A549 (cell line): ENCODE measurements at regions not wholly inside any gene's neighbourhood (a gene's known extent, or its start where the extent isn't known, plus 50 kb on each side); places are given as distances from the start of the nearest gene placed in this dataset.

Source experiments
- EP300 ChIP-seq, 2 experiments: fragments of >200 bp; sonication (Bioruptor Twin); formaldehyde crosslinking; IDR thresholded peaks; 2 replicates in 1 of 2; 3 replicates in 1 of 2; pipeline ENCODE4 v1.6.1; 2016 to 2017
- ESRRA ChIP-seq: fragments of 150-350 bp; IDR thresholded peaks from 2 replicates; pipeline ENCODE4 v1.6.1; 2014; ENCODE audit warnings: mild to moderate bottlenecking, low read length, borderline replicate concordance
- POLR2A ChIP-seq: IDR thresholded peaks from 2 replicates; pipeline ENCODE4 v1.6.1; 2012; ENCODE audit warnings: mild to moderate bottlenecking, low read length
- RCOR1 ChIP-seq: fragments of 150-350 bp; IDR thresholded peaks from 2 replicates; pipeline ENCODE4 v1.6.1; 2014; ENCODE audit warnings: antibody characterized with exemption, low read length, low read depth
- RFX5 ChIP-seq: fragments of 450-650 bp; IDR thresholded peaks from 2 replicates; pipeline ENCODE4 v1.7.1; 2014; ENCODE audit warnings: antibody characterized with exemption, mild to moderate bottlenecking, moderate library complexity
- RNF2 ChIP-seq: fragments of 200-600 bp; sonication (generic); IDR thresholded peaks from 2 replicates; pipeline ENCODE4 v1.6.1; 2016; ENCODE audit warnings: low read depth, mild to moderate bottlenecking, antibody characterized with exemption, moderate library complexity, borderline replicate concordance
- SREBF2 ChIP-seq: fragments of 450-650 bp; IDR thresholded peaks from 2 replicates; pipeline ENCODE4 v1.6.1; 2014; ENCODE audit warnings: mild to moderate bottlenecking, moderate library complexity
- TF ChIP-seq, protein P1 (sequence below): fragments of >200 bp; sonication (Bioruptor Twin); formaldehyde crosslinking; IDR thresholded peaks from 3 replicates; pipeline ENCODE4 v1.5.1; 2016

DNA sequence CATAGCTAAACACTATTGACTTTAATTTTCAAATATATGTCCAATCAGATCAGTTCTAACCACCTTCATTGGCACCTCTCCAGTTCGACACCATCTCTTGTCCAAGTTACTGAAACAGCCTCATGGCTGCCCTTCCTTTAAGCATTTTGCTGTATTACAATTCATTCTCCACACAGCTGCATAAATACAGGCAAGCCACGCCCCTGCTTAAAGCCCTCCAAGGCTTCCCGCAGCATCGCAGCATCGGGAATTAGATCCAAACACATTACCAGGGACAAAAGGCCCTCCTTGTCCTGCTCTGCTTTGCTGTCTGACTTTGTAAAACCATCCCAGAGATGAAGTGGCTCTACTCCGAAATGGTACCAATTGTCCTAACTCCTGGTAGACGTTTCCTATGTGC is 75.1 kb upstream of the RAI14 start:
- TF ChIP-seq, protein P1, sequence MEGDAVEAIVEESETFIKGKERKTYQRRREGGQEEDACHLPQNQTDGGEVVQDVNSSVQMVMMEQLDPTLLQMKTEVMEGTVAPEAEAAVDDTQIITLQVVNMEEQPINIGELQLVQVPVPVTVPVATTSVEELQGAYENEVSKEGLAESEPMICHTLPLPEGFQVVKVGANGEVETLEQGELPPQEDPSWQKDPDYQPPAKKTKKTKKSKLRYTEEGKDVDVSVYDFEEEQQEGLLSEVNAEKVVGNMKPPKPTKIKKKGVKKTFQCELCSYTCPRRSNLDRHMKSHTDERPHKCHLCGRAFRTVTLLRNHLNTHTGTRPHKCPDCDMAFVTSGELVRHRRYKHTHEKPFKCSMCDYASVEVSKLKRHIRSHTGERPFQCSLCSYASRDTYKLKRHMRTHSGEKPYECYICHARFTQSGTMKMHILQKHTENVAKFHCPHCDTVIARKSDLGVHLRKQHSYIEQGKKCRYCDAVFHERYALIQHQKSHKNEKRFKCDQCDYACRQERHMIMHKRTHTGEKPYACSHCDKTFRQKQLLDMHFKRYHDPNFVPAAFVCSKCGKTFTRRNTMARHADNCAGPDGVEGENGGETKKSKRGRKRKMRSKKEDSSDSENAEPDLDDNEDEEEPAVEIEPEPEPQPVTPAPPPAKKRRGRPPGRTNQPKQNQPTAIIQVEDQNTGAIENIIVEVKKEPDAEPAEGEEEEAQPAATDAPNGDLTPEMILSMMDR = no peak
- TF ChIP-seq POLR2A (no peak), RFX5 (no peak), SREBF2 (no peak), RCOR1 (no peak), ESRRA (no peak), EP300 (IDR thresholded peaks at IDR 0.05) (no peak), RNF2 (no peak)
